ENCODE measurements at regions not wholly inside any gene's neighbourhood (a gene's known extent, or its start where the extent isn't known, plus 50 kb on each side); places are given as distances from the start of the nearest gene placed in this dataset.

GRCh38 chr9:106758911-106759310 is 104.1 kb upstream of the ZNF462 start:
- no peak for TF ChIP-seq POLR2AphosphoS5 (IDR thresholded peaks at IDR 0.05)
- TF ChIP-seq, protein P1, sequence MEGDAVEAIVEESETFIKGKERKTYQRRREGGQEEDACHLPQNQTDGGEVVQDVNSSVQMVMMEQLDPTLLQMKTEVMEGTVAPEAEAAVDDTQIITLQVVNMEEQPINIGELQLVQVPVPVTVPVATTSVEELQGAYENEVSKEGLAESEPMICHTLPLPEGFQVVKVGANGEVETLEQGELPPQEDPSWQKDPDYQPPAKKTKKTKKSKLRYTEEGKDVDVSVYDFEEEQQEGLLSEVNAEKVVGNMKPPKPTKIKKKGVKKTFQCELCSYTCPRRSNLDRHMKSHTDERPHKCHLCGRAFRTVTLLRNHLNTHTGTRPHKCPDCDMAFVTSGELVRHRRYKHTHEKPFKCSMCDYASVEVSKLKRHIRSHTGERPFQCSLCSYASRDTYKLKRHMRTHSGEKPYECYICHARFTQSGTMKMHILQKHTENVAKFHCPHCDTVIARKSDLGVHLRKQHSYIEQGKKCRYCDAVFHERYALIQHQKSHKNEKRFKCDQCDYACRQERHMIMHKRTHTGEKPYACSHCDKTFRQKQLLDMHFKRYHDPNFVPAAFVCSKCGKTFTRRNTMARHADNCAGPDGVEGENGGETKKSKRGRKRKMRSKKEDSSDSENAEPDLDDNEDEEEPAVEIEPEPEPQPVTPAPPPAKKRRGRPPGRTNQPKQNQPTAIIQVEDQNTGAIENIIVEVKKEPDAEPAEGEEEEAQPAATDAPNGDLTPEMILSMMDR (IDR thresholded peaks at IDR 0.05): no peak
